Hepatic stellate cell (primary cell): ENCODE measurements at regions not wholly inside any gene's neighbourhood (a gene's known extent, or its start where the extent isn't known, plus 50 kb on each side); places are given as distances from the start of the nearest gene placed in this dataset.

Source experiments
- DNase-seq: peaks from one replicate; pipeline ENCODE4 v3.0.0; 2011; ENCODE audit warnings: low spot score

DNA sequence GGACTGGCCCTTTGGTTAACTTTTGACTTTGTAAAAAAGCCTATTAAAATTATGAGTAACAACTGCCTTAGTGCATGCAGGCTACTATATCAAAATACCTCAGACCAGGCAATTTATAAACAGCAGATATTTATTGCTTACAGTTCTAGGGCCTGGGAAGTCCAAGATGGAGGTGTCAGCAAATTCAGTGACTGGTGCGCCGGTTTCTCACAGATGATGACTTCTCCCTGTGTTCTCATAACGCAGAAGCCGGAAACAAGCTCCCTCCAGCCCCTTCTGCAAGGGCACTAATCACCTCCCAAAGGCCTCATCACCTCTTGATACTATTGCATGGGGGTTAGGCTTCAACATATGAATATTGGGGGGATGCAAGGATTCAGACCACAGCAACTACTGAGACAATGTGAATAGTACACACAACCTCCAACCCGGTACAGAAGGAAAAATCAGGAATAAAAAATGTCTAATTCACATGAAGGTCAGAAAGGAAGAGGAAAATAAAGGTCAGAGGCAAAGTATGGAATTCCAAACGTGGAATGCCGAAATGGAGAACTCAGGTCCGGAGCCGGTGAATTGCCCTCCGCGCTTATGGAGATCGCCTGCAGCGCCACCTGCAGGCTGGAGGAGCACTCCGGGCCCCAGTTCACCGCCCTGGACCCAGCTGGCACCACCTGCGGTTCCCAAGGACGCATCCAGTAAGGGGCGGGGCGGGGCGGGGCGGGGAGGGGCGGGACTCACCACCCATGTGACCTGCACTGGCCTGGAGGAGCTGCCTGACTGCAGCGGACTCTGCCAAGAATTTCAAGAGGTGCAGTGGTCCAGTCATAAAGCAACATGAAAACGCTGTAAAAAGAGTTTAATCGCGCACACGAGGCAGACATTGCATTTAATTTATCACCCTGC is 203.4 kb downstream of the KIF26A start:
- DNase-seq = no peak

GRCh38 chr14:104342435-104343293 is 204.3 kb downstream of the KIF26A start:
- DNase-seq = no peak

DNA sequence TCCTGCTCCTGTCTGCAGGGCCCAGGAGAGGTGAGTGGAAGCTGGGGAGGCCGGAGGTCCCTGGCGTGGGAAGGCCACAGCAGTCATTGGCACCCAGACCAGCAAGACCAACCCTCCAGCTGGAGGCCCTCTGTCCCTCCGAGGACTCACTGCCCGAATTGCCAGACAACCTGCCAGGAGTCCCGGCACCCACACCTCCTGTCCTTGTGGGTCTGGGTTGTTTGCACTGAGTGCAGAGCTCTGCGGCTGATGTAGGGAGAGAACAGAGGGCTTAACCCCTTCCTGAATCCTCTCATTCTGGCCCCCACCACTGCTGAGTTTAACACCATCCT is 204.9 kb downstream of the KIF26A start:
- DNase-seq = no peak

DNA sequence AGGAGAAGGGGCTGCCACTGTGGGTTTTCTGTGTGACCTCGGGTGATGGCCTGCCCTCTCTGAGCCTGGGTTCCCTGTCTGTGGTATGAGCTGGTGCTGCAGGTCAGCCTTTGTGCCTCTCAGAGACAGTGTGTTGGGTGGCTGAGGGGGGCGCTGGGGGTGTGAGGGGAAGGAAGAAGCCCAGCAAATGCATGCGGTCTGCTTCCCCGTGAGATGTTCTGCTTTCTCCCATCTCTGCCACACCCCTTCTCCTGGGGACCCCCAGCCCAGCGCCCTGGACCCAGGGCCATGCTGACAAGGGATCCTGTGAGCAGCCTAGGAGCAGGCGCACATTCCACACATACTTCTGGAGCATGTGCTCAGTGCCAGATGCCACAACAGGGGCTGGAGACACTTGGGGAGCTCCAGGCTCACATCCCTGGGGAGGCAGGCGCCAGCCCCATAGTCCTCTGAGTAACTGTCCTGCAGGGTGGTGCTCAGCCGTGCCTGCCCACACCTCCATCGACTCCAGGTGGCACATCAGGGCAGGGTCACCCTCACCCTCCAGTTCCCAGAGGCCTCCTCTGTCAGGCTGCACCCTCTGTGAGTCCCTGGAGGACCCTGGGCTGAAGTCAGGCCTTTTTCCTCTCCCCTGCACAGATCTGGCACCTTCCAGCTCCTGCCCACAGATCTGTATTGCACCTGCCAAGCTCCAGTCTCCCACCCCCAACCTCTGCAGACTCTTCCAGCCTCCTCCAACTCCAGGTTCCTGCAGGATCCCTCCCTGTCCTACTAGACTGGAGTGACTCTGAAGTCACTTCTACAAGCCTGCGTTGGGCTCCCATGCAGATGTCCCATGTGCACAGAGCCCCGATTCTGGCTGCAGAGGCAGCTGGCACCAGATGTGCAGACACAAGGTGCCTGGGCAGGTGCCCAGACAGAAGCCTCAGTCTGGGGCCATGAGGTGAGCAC is 205.6 kb downstream of the KIF26A start:
- no peak for DNase-seq

- no peak for DNase-seq
Observed at GRCh38 chr14:104344818-104345620, 206.6 kb downstream of the KIF26A start.

GRCh38 chr14:104345621-104346462 is 207.5 kb downstream of the KIF26A start:
- DNase-seq = no peak

- DNase-seq = no peak
Observed at GRCh38 chr14:104346608-104347007, 208.2 kb downstream of the KIF26A start.

DNA sequence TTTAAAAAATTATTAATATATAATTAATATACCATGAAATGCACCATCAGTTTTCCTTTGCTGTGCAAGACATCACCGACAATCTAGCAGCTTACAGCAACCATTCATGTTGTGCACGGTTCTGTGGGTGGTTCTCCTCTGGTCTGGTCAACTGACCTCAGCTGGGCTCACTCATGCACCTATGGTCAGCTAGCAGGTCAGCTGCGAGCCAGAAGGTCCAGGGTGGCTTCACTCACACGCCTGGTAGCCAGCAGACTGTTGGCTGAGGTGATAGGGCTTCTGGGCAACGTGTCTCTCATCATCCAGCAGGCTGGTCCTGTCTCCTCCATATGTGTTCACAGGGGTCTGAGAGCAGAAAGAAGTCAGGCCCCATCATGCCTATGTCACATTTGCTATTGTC is 210.4 kb downstream of the KIF26A start:
- DNase-seq = no peak

DNA sequence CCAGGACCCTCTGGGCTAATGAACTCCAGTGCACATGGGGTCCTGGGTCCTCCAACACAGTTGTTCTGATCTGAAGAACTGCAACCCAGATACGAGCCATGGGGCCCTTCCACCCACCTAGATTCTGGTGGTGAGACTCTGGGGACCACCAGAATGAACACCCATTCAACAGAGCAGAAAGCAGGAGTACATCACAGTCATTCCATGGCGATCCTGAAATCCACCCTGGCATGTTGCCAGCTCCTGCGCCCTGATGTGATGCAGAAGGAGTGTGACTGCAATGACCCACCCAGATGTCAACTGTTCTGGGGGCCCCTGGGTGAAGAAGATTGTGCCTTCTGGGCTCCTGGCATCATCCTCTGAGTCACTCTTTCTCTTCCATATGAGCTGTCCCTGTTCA is 211.6 kb downstream of the KIF26A start:
- no peak for DNase-seq

GRCh38 chr14:104350463-104351185 is 212.2 kb downstream of the KIF26A start:
- no peak for DNase-seq

GRCh38 chr14:104351849-104352492 is 213.6 kb downstream of the KIF26A start:
- no peak for DNase-seq

- no peak for DNase-seq
Observed at GRCh38 chr14:104352493-104353220, 214.3 kb downstream of the KIF26A start.

DNA sequence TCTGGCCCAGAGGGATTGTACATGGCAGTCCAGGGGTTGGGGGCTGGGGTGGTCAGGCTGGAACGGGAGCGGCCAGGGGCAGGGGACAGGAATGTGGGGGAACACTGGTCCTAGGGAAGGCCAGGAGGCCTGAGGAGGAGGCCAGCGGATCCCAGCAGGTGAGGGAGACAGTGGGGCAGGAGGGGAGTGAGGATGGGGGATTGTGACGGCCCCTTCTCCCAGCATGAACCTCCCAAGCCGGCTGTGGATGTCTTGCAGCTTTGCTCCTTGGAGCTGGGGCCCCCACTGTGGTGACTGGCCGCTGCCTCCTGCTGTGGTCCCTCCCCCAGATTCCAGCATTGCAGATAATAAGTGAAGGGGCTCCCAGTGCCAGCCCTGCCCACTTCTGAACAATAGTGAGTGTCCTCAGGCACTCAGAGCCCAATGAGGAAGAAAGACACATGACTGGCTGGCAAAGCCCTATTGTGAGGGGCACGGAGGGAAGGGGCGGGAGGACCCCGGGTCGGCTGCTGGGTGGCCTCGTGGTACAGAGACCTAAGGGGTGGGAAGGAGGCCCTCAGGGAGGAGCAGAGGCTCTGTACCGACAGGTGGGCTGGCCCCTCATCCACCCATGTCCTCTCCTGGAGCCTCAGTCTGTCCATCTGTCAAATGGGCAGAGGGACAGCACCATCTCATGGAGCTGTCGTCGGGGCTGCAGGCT is 215.0 kb downstream of the KIF26A start:
- no peak for DNase-seq

GRCh38 chr14:104353921-104354701 is 215.7 kb downstream of the KIF26A start:
- no peak for DNase-seq

- no peak for DNase-seq
Observed at GRCh38 chr14:104355101-104356019, 217.0 kb downstream of the KIF26A start.
